ENCODE measurements at regions not wholly inside any gene's neighbourhood (a gene's known extent, or its start where the extent isn't known, plus 50 kb on each side); places are given as distances from the start of the nearest gene placed in this dataset.

GRCh38 chr1:114282751-114283403 is 129.2 kb upstream of the SYT6 start:
- Histone ChIP-seq H3K4me3 (ENCODE audit: low read length) (no peak overlapping the region), H3K9me2 (ENCODE audit: insufficient read depth, low read length) (no peaks in the 10 kb centered on the region), H3F3A (ENCODE audit: insufficient read depth, low read length, poor library complexity, severe bottlenecking) (no peaks in the 10 kb centered on the region), H3K9ac (ENCODE audit: low read length) (no peak overlapping the region), H4K20me1 (ENCODE audit: insufficient read depth) (no peaks in the 10 kb centered on the region), H3K4me2 (ENCODE audit: low read length) (no peak overlapping the region), H3K36me3 (ENCODE audit: insufficient read depth, low read length) (no peaks in the 10 kb centered on the region), H3K27me3 (ENCODE audit: insufficient read depth, low read depth, low read length) (no peaks in the 10 kb centered on the region), H2AFZ (ENCODE audit: low read depth, low read length) (no peak overlapping the region), H3K79me2 (replicated peaks; ENCODE audit: insufficient read depth, low read length) (no peaks in the 10 kb centered on the region), H3K27ac (ENCODE audit: low read length) (no peak overlapping the region), H3K9me3 (ENCODE audit: low read length) (no peaks in the 10 kb centered on the region)
- TF ChIP-seq SMC3 (conservative IDR thresholded peaks at IDR 0.05; ENCODE audit: poor library complexity) (peak; percentile 82), RAD21 (conservative IDR thresholded peaks at IDR 0.05) (peak; percentile 80), CTCF (IDR thresholded peaks at IDR 0.05; ENCODE audit: poor library complexity, severe bottlenecking) (peak; percentile 82), TAF1 (IDR thresholded peaks at IDR 0.05; ENCODE audit: low read depth) (no peak)

GRCh38 chr1:114278911-114279310 is 125.2 kb upstream of the SYT6 start:
- Histone ChIP-seq H3K9ac (ENCODE audit: low read length) (no peak overlapping the region), H2AFZ (ENCODE audit: low read depth, low read length) (no peak overlapping the region), H3K79me2 (replicated peaks; ENCODE audit: insufficient read depth, low read length) (no peaks in the 10 kb centered on the region), H3K36me3 (ENCODE audit: insufficient read depth, low read length) (no peaks in the 10 kb centered on the region), H3K4me2 (ENCODE audit: low read length) (no peak overlapping the region), H3F3A (ENCODE audit: insufficient read depth, low read length, poor library complexity, severe bottlenecking) (no peaks in the 10 kb centered on the region), H3K9me2 (ENCODE audit: insufficient read depth, low read length) (no peaks in the 10 kb centered on the region), H3K4me3 (ENCODE audit: low read length) (no peak overlapping the region), H3K27ac (ENCODE audit: low read length) (no peak overlapping the region), H3K27me3 (ENCODE audit: insufficient read depth, low read depth, low read length) (no peaks in the 10 kb centered on the region), H4K20me1 (ENCODE audit: insufficient read depth) (no peaks in the 10 kb centered on the region), H3K9me3 (ENCODE audit: low read length) (no peaks in the 10 kb centered on the region)
- no peak for TF ChIP-seq SMC3 (conservative IDR thresholded peaks at IDR 0.05; ENCODE audit: poor library complexity)
- no peak for TF ChIP-seq TAF1 (IDR thresholded peaks at IDR 0.05; ENCODE audit: low read depth)
- no peak for TF ChIP-seq POLR2AphosphoS5 (IDR thresholded peaks at IDR 0.05)
- no peak for TF ChIP-seq RAD21 (conservative IDR thresholded peaks at IDR 0.05)
- no peak for TF ChIP-seq EZH2 (IDR thresholded peaks at IDR 0.05; ENCODE audit: borderline replicate concordance, insufficient read depth, low read length, poor library complexity, severe bottlenecking)
- TF ChIP-seq CTCF (IDR thresholded peaks at IDR 0.05; ENCODE audit: poor library complexity, severe bottlenecking): no peak
- TF ChIP-seq MXI1 (conservative IDR thresholded peaks at IDR 0.05; ENCODE audit: poor library complexity, severe bottlenecking): no peak
- no peak for TF ChIP-seq EP300 (conservative IDR thresholded peaks at IDR 0.05; ENCODE audit: poor library complexity, severe bottlenecking)
- no peak for TF ChIP-seq REST (IDR thresholded peaks at IDR 0.05; ENCODE audit: borderline replicate concordance)
